GM19395 (cell line): ENCODE measurements at regions not wholly inside any gene's neighbourhood (a gene's known extent, or its start where the extent isn't known, plus 50 kb on each side); places are given as distances from the start of the nearest gene placed in this dataset.
A peak's percentile ranks its signal among the peaks of the same experiment; 100 is the strongest.

Experiments used
- ATAC-seq: cut with Tn5 transposase; IDR thresholded peaks from one replicate; pipeline ENCODE4 v1.9.1; 2021; ENCODE audit warnings: mild to moderate bottlenecking, moderate library complexity; ENCODE audit not compliant: unreplicated experiment

GRCh38 chr3:102599819-102600576 lies 165.2 kb downstream of the ZPLD1 start:
- ATAC-seq = no peak

- ATAC-seq = no peak
Measured at GRCh38 chr3:102605153-102605552, 170.3 kb downstream of the ZPLD1 start.

GRCh38 chr3:102608875-102609274 lies 174.1 kb downstream of the ZPLD1 start:
- ATAC-seq = no peak

GRCh38 chr3:102614021-102614569 lies 179.3 kb downstream of the ZPLD1 start:
- ATAC-seq = no peak

- ATAC-seq = no peak
Measured at GRCh38 chr3:102614585-102614984, 179.8 kb downstream of the ZPLD1 start.

GRCh38 chr3:102617381-102617780 lies 182.6 kb downstream of the ZPLD1 start:
- ATAC-seq = no peak

GRCh38 chr3:102619361-102619760 lies 184.5 kb downstream of the ZPLD1 start:
- no peak for ATAC-seq

- no peak for ATAC-seq
Measured at GRCh38 chr3:102629943-102630342, 195.1 kb downstream of the ZPLD1 start.

GRCh38 chr3:102630531-102630930 lies 195.7 kb downstream of the ZPLD1 start:
- ATAC-seq = no peak

- no peak for ATAC-seq
Measured at GRCh38 chr3:102643546-102643945, 208.7 kb downstream of the ZPLD1 start.

- no peak for ATAC-seq
Measured at GRCh38 chr3:102646557-102646956, 211.7 kb downstream of the ZPLD1 start.

- ATAC-seq = no peak
Measured at GRCh38 chr3:102660653-102661052, 225.8 kb downstream of the ZPLD1 start.

GRCh38 chr3:102661707-102662497 lies 227.1 kb downstream of the ZPLD1 start:
- ATAC-seq = no peak

- no peak for ATAC-seq
Measured at GRCh38 chr3:102662498-102662772, 227.6 kb downstream of the ZPLD1 start.

GRCh38 chr3:102664126-102664525 lies 229.3 kb downstream of the ZPLD1 start:
- no peak for ATAC-seq

GRCh38 chr3:102665183-102665582 lies 230.4 kb downstream of the ZPLD1 start:
- ATAC-seq = no peak

GRCh38 chr3:102668247-102668646 lies 233.4 kb downstream of the ZPLD1 start:
- ATAC-seq = no peak

- no peak for ATAC-seq
Measured at GRCh38 chr3:102670986-102671385, 236.2 kb downstream of the ZPLD1 start.

GRCh38 chr3:102672305-102672704 lies 237.5 kb downstream of the ZPLD1 start:
- ATAC-seq = no peak

GRCh38 chr3:102673271-102674115 lies 238.7 kb downstream of the ZPLD1 start:
- peak; percentile 92 for ATAC-seq

GRCh38 chr3:102674284-102674683 lies 239.5 kb downstream of the ZPLD1 start:
- no peak for ATAC-seq
